H1 (cell line): ENCODE measurements at regions not wholly inside any gene's neighbourhood (a gene's known extent, or its start where the extent isn't known, plus 50 kb on each side); places are given as distances from the start of the nearest gene placed in this dataset.

Experiments
- CTCF ChIA-PET: fragments of 300-600 bp; sonication (Branson Sonifier 250); formaldehyde crosslinking; loops from one replicate; lab custom pipeline; 2021; ENCODE audit not compliant: partially characterized antibody; lab: Charles Lee
- POLR2A ChIA-PET: fragments of 300-600 bp; sonication (Branson Sonifier 250); formaldehyde crosslinking; loops from one replicate; lab custom pipeline; 2021; ENCODE audit warnings: inconsistent platforms; ENCODE audit not compliant: partially characterized antibody; lab: Charles Lee
- DNase-seq, 2 experiments: peaks; one replicate each; pipeline versions ENCODE4 v3.0.0 to v3.0.0-alpha.2; 2010 to 2022; ENCODE audit warnings: low spot score in 2 of 2, low read depth in 1 of 2, mixed read lengths in 1 of 2
- FAIRE-seq: peaks from 2 replicates; lab custom pipeline; 2011; peaks lifted over from hg19 to GRCh38; lab: Jason Lieb, UNC
- H2AFZ ChIP-seq: 2 replicates; pipeline ENCODE4 v1.8.1; 2012; ENCODE audit warnings: low read length, inconsistent platforms
- H2AK5ac ChIP-seq: 2 replicates; pipeline ENCODE4 v1.6.1; 2013; ENCODE audit warnings: low read depth, low read length
- H2BK120ac ChIP-seq: replicated peaks from 2 replicates; pipeline ENCODE3; 2013; ENCODE audit warnings: low read depth, low read length, inconsistent platforms
- H2BK12ac ChIP-seq: 2 replicates; pipeline ENCODE4 v1.6.1; 2013; ENCODE audit warnings: low read depth, low read length
- H2BK15ac ChIP-seq: 2 replicates; pipeline ENCODE4 v1.6.1; 2013; ENCODE audit warnings: low read length
- H2BK20ac ChIP-seq: 2 replicates; pipeline ENCODE4 v1.6.1; 2013; ENCODE audit warnings: low read length
- H2BK5ac ChIP-seq: 2 replicates; pipeline ENCODE4 v1.6.1; 2013; ENCODE audit warnings: low read depth, low read length
- H3K14ac ChIP-seq: 2 replicates; pipeline ENCODE4 v1.6.1; 2013; ENCODE audit warnings: inconsistent platforms; ENCODE audit not compliant: insufficient read length
- H3K18ac ChIP-seq: 2 replicates; pipeline ENCODE4 v1.6.1; 2013; ENCODE audit warnings: low read length; ENCODE audit errors: extremely low read depth
- H3K23ac ChIP-seq: 2 replicates; pipeline ENCODE4 v1.6.1; 2013; ENCODE audit warnings: inconsistent platforms; ENCODE audit not compliant: insufficient read length
- H3K23me2 ChIP-seq: 2 replicates; pipeline ENCODE4 v1.6.1; 2013; ENCODE audit warnings: low read depth, low read length
- H3K27ac ChIP-seq: 2 replicates; pipeline ENCODE4 v1.6.1; 2011; ENCODE audit warnings: low read depth, low read length, inconsistent platforms
- H3K27me3 ChIP-seq, 4 experiments: replicated peaks in 1 of 4; 1 replicate in 1 of 4; 2 replicates in 3 of 4; pipeline versions ENCODE4 v1.6.1 to v1.8.1; 2011 to 2013; ENCODE audit warnings: low read length in 3 of 4, mild to moderate bottlenecking in 3 of 4, inconsistent platforms in 2 of 4, mixed read lengths in 2 of 4, moderate library complexity in 1 of 4; ENCODE audit not compliant: control insufficient read depth in 3 of 4, insufficient read depth in 3 of 4; ENCODE audit errors: extremely low read depth in 1 of 4
- H3K36me3 ChIP-seq, 4 experiments: 2 replicates each; pipeline versions ENCODE4 v1.6.1 to v1.8.1; 2011 to 2013; ENCODE audit warnings: mild to moderate bottlenecking in 4 of 4, low read length in 3 of 4, moderate library complexity in 2 of 4, control low read depth in 1 of 4, inconsistent platforms in 1 of 4; ENCODE audit not compliant: insufficient read depth in 4 of 4, control insufficient read depth in 2 of 4
- H3K4ac ChIP-seq: replicated peaks from 2 replicates; pipeline ENCODE3; 2013; ENCODE audit warnings: low read length, low read depth, mixed read lengths, inconsistent platforms; ENCODE audit not compliant: insufficient read length
- H3K4me1 ChIP-seq, 4 experiments: replicated peaks in 1 of 4; 1 replicate in 1 of 4; 2 replicates in 3 of 4; pipeline versions ENCODE4 v1.6.1 to v1.8.1; 2011 to 2013; ENCODE audit warnings: low read length in 3 of 4, inconsistent platforms in 2 of 4, mixed read lengths in 1 of 4; ENCODE audit not compliant: insufficient read depth in 4 of 4, control insufficient read depth in 3 of 4
- H3K4me2 ChIP-seq, 2 experiments: 2 replicates each; pipeline versions ENCODE4 v1.6.1 to v1.8.1; 2011 to 2013; ENCODE audit warnings: low read depth in 2 of 2, low read length in 2 of 2, control low read depth in 1 of 2, inconsistent platforms in 1 of 2, mild to moderate bottlenecking in 1 of 2; ENCODE audit not compliant: insufficient read depth in 1 of 2
- H3K4me3 ChIP-seq, 4 experiments: fragments of 200-600, 300-600 bp in 1 of 4; sonication (generic), shearing (Covaris generic), sonication (Bioruptor Twin) in 1 of 4; 2 replicates each; pipeline versions ENCODE4 v1.5.1 to v1.8.1; 2011 to 2016; ENCODE audit warnings: low read length in 4 of 4, low read depth in 3 of 4, control low read depth in 2 of 4, inconsistent platforms in 2 of 4, mild to moderate bottlenecking in 2 of 4, mixed read lengths in 1 of 4, moderate library complexity in 1 of 4; ENCODE audit not compliant: insufficient read depth in 2 of 4; ENCODE audit errors: extremely low read depth in 1 of 4
- H3K56ac ChIP-seq: replicated peaks from 2 replicates; pipeline ENCODE3; 2013; ENCODE audit warnings: low read depth, mild to moderate bottlenecking, mixed read lengths, low read length, inconsistent platforms; ENCODE audit not compliant: insufficient read length
- H3K79me1 ChIP-seq: 2 replicates; pipeline ENCODE4 v1.6.1; 2013; ENCODE audit warnings: low read depth, low read length, control low read depth
- H3K79me2 ChIP-seq, 2 experiments: 2 replicates each; pipeline versions ENCODE4 v1.6.1 to v1.8.1; 2012 to 2013; ENCODE audit warnings: low read length in 2 of 2, mild to moderate bottlenecking in 2 of 2, inconsistent platforms in 1 of 2; ENCODE audit not compliant: insufficient read depth in 2 of 2, control insufficient read depth in 1 of 2
- H3K9ac ChIP-seq, 4 experiments: replicated peaks in 1 of 4; 1 replicate in 1 of 4; 2 replicates in 3 of 4; pipeline versions ENCODE4 v1.6.1 to v1.8.1; 2011 to 2013; ENCODE audit warnings: low read depth in 3 of 4, low read length in 3 of 4, control low read depth in 2 of 4, mild to moderate bottlenecking in 2 of 4, moderate library complexity in 2 of 4, inconsistent platforms in 1 of 4; ENCODE audit errors: extremely low read depth in 1 of 4
- H3K9me3 ChIP-seq, 2 experiments: 2 replicates each; pipeline versions ENCODE4 v1.6.1 to v1.8.1; 2012 to 2013; ENCODE audit warnings: mild to moderate bottlenecking in 2 of 2, moderate library complexity in 2 of 2, control low read depth in 1 of 2, inconsistent platforms in 1 of 2, low read depth in 1 of 2, low read length in 1 of 2, mixed read lengths in 1 of 2; ENCODE audit not compliant: insufficient read depth in 2 of 2
- H4K20me1 ChIP-seq, 2 experiments: replicated peaks in 1 of 2; 2 replicates each; pipeline versions ENCODE3 to v1.8.1; 2011 to 2013; ENCODE audit warnings: inconsistent platforms in 2 of 2, low read length in 2 of 2, mild to moderate bottlenecking in 1 of 2; ENCODE audit not compliant: insufficient read depth in 2 of 2, control insufficient read depth in 1 of 2
- H4K5ac ChIP-seq: 2 replicates; pipeline ENCODE4 v1.6.1; 2013; ENCODE audit warnings: low read length, low read depth, mixed read lengths, inconsistent platforms; ENCODE audit not compliant: insufficient read length
- H4K8ac ChIP-seq: 2 replicates; pipeline ENCODE4 v1.8.0; 2013; ENCODE audit warnings: mild to moderate bottlenecking, moderate library complexity, low read length, inconsistent platforms; ENCODE audit not compliant: insufficient read depth; ENCODE audit errors: extremely low read depth
- H4K91ac ChIP-seq: replicated peaks from 2 replicates; pipeline ENCODE3; 2013; ENCODE audit warnings: low read length, mixed read lengths, inconsistent platforms; ENCODE audit not compliant: insufficient read length
- CTCF ChIP-seq, 3 experiments: IDR thresholded peaks; 1 replicate in 2 of 3; 2 replicates in 1 of 3; pipeline versions ENCODE4 v1.5.1 to v1.6.1; 2011; ENCODE audit warnings: low read length in 3 of 3, mild to moderate bottlenecking in 3 of 3, inconsistent platforms in 2 of 3, low read depth in 1 of 3, moderate library complexity in 1 of 3; ENCODE audit not compliant: insufficient read depth in 1 of 3; ENCODE audit errors: control extremely low read depth in 1 of 3
- GABPA ChIP-seq: IDR thresholded peaks from 2 replicates; pipeline ENCODE4 v1.6.1; 2011; ENCODE audit warnings: mild to moderate bottlenecking, low read length, moderate library complexity, borderline replicate concordance; ENCODE audit not compliant: insufficient read depth
- RAD21 ChIP-seq, 2 experiments: IDR thresholded peaks in 1 of 2; conservative IDR thresholded peaks in 1 of 2; 2 replicates each; pipeline ENCODE4 v1.6.1; 2011; ENCODE audit warnings: low read depth in 2 of 2, low read length in 2 of 2, improper control_type of control experiment in 1 of 2, inconsistent platforms in 1 of 2, mild to moderate bottlenecking in 1 of 2, moderate library complexity in 1 of 2
- SRF ChIP-seq: IDR thresholded peaks from 2 replicates; pipeline ENCODE4 v1.6.1; 2011; ENCODE audit warnings: mild to moderate bottlenecking, low read depth, low read length, moderate library complexity
- TEAD4 ChIP-seq: IDR thresholded peaks from 2 replicates; pipeline ENCODE4 v1.6.1; 2012; ENCODE audit warnings: low read depth, low read length, inconsistent platforms, mixed read lengths
- WGBS, 2 experiments: shearing (Covaris generic) in 1 of 2; methylation state at CpG; one replicate each; pipeline versions ENCODE4 v1.1.6 to v1.1.7; 2013 to 2015; ENCODE audit warnings: low lambda C conversion rate in 2 of 2, mixed read lengths in 2 of 2, inconsistent platforms in 1 of 2, low coverage in 1 of 2, missing lambda C conversion rate in 1 of 2; ENCODE audit not compliant: insufficient replicate concordance in 2 of 2, insufficient coverage in 1 of 2, insufficient read length in 1 of 2; ENCODE audit errors: extremely low coverage in 1 of 2, missing lambda C conversion rate in 1 of 2; 5-methylcytosine and 5-hydroxymethylcytosine counted together

GRCh38 chr1:34681480-34682451 is 73.1 kb upstream of the GJB5 start:
- 47% methylated on average over 2 of the region's 2 CpGs; no CpG with 5 or more reads in 1 of the 2 experiments for WGBS, 2 experiments
- Histone ChIP-seq H3K18ac (no peak overlapping the region), H4K20me1 (no peaks in the 10 kb centered on the region), H2AFZ (no peak overlapping the region), H3K27ac (no peak overlapping the region), H3K56ac (no peak overlapping the region), H2BK12ac (no peak overlapping the region), H2BK5ac (no peak overlapping the region), H3K4me3 (no peak overlapping the region), H4K91ac (no peak overlapping the region), H3K79me2 (no peaks in the 10 kb centered on the region), H3K4ac (no peak overlapping the region), H3K4me2 (no peak overlapping the region), H2BK20ac (no peak overlapping the region), H3K23me2 (no peaks in the 10 kb centered on the region), H2BK120ac (no peak overlapping the region), H3K4me1 (peaks cover 0 to 9% (median 2%) of the 10 kb centered on the region in 4 experiments; a peak in 4 of 7 replicates), H4K5ac (no peak overlapping the region), H3K36me3 (no peaks in the 10 kb centered on the region), H3K23ac (no peak overlapping the region), H3K14ac (no peak overlapping the region), H3K27me3 (no peaks in the 10 kb centered on the region), H3K9me3 (peaks cover 8 to 17% of the 10 kb centered on the region in 2 experiments), H3K79me1 (no peaks in the 10 kb centered on the region), H2BK15ac (no peak overlapping the region), H3K9ac (no peak overlapping the region), H4K8ac (no peak overlapping the region), H2AK5ac (no peak overlapping the region)
- FAIRE-seq (peak; percentile 93), DNase-seq (peak; percentile 38 to 93)
- ChIA-PET CTCF (interaction anchor here (0.5 to 4.7 kb wide), 18 partner anchors 9 to 953 kb away, joined by 3 to 26 read pairs (median 4); no protein-coding TSS in a partner anchor), POLR2A (no interaction called here)
- TF ChIP-seq TEAD4: peak; percentile 56; the same call in 1 of the 2 replicates
- no peak for TF ChIP-seq SRF
- TF ChIP-seq GABPA: no peak
- TF ChIP-seq RAD21 (IDR thresholded peaks at IDR 0.05 in 1 of 2, conservative IDR thresholded peaks at IDR 0.05 in 1 of 2; ENCODE audit: low read depth in 2 of 2, low read length in 2 of 2): peak; percentile 82 to 88
- TF ChIP-seq CTCF (IDR thresholded peaks at IDR 0.05; ENCODE audit: control extremely low read depth in 1 of 3, insufficient read depth in 1 of 3, low read depth in 1 of 3, low read length in 3 of 3): peak; percentile 54 to 92 (median 80)
